Amniotic stem cell (primary cell): ENCODE measurements at regions not wholly inside any gene's neighbourhood (a gene's known extent, or its start where the extent isn't known, plus 50 kb on each side); places are given as distances from the start of the nearest gene placed in this dataset.

ENCODE experiments used
- DNase-seq: peaks from one replicate; lab custom pipeline; 2025; lab: John Stamatoyannopoulos, UW

DNA sequence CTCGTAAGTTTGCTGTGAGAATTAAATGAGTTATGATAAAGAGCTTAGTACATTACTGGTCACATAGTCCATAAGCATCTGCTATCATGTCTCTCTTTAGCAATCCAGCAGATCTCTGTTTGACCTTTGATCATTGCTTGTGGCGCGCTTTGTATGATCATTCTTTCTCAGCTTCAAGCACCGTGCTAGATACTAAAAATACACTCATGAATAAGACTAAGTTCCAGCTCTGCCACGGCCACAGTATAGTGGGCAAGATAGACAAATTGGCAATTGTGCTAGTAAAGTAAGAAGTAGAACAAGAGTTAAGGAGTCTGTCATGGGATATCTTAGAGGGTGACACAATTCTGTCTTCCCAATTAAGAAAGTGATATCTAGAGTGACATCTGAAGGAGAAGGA is 75.2 kb upstream of the ADGRF1 start:
- DNase-seq = no peak

- DNase-seq = no peak
Measured at GRCh38 chr6:47116606-47117005, 74.5 kb upstream of the ADGRF1 start.

- DNase-seq = no peak
Measured at GRCh38 chr6:47116086-47116485, 74.0 kb upstream of the ADGRF1 start.

DNA sequence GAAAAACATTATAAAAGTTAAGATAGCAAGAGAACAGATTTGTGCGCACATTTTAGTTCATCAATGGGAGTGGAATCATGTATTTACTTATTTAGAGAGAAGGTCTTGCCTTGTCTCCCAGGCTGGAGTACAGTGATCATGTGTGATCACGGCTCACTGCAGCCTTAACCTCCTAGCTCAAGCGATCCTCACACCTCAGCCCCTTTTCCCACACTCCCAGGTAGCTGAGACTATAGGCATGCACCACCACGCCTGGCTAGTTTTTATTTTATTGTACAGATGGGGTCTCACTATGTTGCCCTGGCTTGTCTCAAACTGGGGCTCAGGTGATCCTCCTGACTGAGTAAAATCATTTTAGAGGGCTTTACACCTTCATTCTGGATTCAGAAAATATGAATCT is 72.3 kb upstream of the ADGRF1 start:
- DNase-seq = no peak

DNA sequence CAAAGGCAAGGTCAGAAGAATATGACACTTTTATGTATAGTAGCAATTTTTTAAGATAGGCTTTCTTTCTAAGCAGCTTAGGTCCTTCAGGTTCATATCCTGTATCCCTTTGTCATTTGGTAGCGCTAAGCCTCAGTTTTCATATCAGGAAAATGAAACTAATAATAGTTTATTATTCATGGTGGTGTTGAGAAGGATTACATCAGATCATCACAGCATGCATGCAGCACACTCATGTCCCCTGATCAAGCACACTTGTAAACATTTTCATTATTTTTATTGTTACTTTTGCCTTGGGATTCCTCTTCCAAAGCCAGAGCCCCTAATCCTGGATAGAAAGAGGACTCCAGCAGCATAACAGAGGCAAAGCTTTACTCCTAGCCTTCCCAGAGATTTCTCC is 70.2 kb upstream of the ADGRF1 start:
- no peak for DNase-seq

DNA sequence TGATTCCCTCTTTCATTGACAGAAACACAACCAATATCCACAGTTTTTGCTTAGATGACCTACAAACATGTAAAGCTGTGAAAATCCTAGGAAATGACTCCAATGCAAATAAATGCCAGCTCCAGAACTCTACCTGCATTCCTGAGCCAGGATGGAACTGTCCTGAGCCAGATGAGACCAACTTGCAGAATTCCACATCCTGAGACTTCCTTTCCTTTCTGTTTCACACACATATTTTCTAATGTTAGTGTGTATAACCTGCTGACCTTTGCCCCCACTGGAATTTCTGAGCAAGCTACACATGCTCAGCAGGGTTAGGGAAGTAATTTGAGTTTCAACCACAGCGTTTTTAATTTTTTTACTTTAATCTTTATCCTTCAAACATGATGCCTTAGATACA is 69.6 kb upstream of the ADGRF1 start:
- DNase-seq = no peak

DNA sequence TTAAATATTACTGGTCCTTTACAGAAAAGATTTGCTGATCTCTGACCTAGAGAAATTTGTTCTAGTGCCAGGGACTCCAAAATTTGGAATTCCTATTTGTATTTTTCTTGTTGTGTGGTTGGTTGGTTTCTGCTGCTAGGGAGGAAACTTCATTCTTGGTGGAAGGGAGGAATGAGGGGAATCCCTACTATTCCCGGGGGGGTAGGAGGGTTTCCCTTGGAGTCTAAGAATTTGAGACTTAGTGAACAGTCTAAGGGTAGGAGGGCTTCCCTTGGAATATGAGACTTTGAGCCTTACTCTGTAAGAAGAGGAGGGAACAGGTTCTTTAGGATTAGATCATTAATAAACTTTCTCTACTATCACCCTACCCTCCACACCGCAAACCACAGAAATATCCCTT is 67.1 kb upstream of the ADGRF1 start:
- no peak for DNase-seq

DNA sequence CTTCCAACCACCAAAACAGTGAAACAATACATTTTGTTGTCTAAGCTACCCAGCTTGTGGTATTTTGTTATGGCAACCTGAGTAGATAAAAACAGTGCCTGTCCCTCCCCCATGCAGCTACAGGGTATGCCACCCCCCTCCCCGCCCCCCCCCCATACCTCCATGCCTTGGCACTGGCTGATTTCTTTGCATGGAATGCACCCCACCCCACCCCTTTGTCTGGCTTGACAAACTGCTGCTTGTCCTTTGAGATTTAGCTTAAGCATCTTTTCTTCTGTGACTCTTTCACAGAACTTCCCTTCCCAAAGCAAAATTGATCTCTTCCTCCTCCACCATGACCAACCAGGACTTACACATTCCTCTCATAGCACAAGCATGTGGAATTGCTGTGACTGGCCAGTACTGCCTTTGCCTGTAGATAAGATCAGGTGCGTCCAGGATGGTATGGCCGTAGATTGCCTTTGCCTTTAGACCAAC is 64.6 kb upstream of the ADGRF1 start:
- DNase-seq = no peak

DNA sequence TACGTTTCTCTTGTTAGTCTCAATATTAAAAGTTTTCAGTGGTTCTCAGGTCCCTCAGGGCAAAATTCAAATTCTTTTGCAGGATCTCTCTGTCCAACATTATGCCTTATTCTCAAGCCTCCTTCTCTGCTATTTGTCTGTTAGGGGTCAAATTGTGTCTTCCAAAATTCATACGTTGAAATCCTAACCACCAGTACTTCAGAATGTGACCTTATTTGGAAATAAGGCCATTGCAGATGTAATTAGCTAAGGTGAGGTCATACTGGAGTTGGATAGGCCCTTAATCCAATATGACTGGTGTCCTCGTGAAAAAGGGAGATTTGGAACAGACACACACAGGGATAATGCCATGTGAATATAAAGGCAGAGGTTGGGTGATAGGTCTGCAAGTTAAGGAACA is 64.1 kb upstream of the ADGRF1 start:
- no peak for DNase-seq

GRCh38 chr6:47105469-47106178 is 63.5 kb upstream of the ADGRF1 start:
- no peak for DNase-seq

DNA sequence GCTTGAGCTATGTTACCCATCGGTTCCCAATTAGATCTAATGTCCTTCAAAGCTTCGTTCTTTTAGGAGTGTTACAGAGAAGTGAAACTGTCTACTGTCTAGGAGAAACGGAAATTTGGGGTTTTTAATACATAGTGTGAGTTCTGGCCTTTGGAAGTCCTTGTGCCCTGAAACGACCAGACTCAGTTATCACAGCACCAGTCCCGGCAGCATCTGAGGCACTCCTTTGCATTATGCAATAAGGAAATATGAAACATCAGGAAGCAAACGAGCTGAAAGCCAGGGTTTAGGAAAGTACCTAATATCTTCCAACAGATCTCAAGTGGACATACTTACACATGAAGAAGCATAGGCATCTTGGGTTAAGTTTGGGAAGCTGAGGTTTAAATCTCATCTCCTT is 61.8 kb upstream of the ADGRF1 start:
- no peak for DNase-seq

DNA sequence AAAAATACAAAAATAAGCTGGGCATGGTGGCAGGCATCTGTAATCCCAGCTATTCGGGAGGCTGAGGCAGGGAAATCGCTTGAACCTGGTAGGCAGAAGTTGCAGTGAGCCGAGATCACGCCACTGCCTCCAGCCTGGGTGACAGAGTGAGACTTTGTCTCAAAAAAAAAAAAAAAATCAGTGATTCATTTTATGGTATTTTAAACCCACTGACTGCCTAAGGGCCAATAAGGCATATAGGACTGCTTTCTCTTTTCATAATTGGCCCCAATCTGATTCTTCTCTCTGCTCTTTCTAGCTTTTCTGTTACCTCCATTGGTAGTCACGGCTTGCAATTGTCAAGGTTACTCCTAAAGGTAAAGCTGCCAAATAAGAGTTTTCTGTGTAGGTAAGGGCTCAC is 60.2 kb upstream of the ADGRF1 start:
- no peak for DNase-seq

DNA sequence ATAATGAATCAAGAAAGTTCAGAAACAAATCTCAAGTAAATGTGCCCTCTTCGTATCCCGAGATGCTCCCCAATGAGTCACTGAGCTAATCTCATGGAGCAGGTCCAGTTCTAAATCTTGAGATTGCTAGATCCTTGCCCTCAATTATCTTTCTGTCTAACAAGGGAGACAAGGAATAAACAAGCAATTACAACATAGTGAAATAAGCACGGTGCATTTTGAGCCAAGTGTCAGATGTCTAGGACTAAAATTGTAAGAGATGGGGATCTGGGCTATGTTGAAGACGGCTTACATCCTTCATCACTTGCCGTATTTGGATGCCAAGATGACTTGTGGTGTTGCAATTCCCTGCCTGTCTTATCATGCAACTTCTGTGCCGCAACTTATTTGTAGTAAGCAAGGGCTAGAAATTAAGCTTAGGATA is 56.5 kb upstream of the ADGRF1 start:
- no peak for DNase-seq

- DNase-seq = peak; percentile 69
Measured at GRCh38 chr6:47097092-47097945, 55.2 kb upstream of the ADGRF1 start.

GRCh38 chr6:47096211-47096895 is 54.2 kb upstream of the ADGRF1 start:
- DNase-seq = no peak

- no peak for DNase-seq
Measured at GRCh38 chr6:47094241-47094925, 52.3 kb upstream of the ADGRF1 start.

GRCh38 chr6:47093169-47093568 is 51.0 kb upstream of the ADGRF1 start:
- DNase-seq = no peak

- DNase-seq = no peak
Measured at GRCh38 chr6:47091886-47092668, 49.9 kb upstream of the ADGRF1 start.
